Aorta (tissue), 5 donors: ENCODE measurements at regions not wholly inside any gene's neighbourhood (a gene's known extent, or its start where the extent isn't known, plus 50 kb on each side); places are given as distances from the start of the nearest gene placed in this dataset.

Source experiments
- ATAC-seq: fragments of 200-7000 bp; cut with Tn5 transposase; one replicate; pipeline ENCODE4 v1.9.1; 2022; ENCODE audit warnings: moderate library complexity; ENCODE audit not compliant: low FRiP score
- DNase-seq, 2 donors: peaks; one replicate each; pipeline ENCODE4 v3.0.0-alpha.2; 2020
- H3K27ac ChIP-seq, 2 donors: one replicate each; pipeline ENCODE4 v1.5.1; 2013; ENCODE audit warnings: low read length in 2 of 2, mild to moderate bottlenecking in 2 of 2, moderate library complexity in 2 of 2, control low read depth in 1 of 2, inconsistent platforms in 1 of 2, low read depth in 1 of 2
- H3K27me3 ChIP-seq, 2 donors: one replicate each; pipeline ENCODE4 v1.6.1; 2013; ENCODE audit warnings: control low read depth in 1 of 2, low read length in 1 of 2, mild to moderate bottlenecking in 1 of 2, moderate library complexity in 1 of 2; ENCODE audit not compliant: insufficient read depth in 2 of 2, control insufficient read depth in 1 of 2
- H3K36me3 ChIP-seq, 2 donors: one replicate each; pipeline ENCODE4 v1.6.1; 2013; ENCODE audit warnings: control low read depth in 1 of 2, low read length in 1 of 2, mild to moderate bottlenecking in 1 of 2; ENCODE audit not compliant: insufficient read depth in 2 of 2, control insufficient read depth in 1 of 2
- H3K4me1 ChIP-seq, 2 donors: one replicate each; pipeline ENCODE4 v1.6.1; 2013; ENCODE audit warnings: low read length in 2 of 2, control low read depth in 1 of 2, mild to moderate bottlenecking in 1 of 2, moderate library complexity in 1 of 2; ENCODE audit not compliant: insufficient read depth in 2 of 2, control insufficient read depth in 1 of 2
- H3K4me3 ChIP-seq, 2 donors: one replicate each; pipeline ENCODE4 v1.5.1; 2013; ENCODE audit warnings: low read length in 2 of 2, control low read depth in 1 of 2, mild to moderate bottlenecking in 1 of 2
- H3K9me3 ChIP-seq: one replicate; pipeline ENCODE4 v1.6.1; 2013; ENCODE audit warnings: mild to moderate bottlenecking, low read length; ENCODE audit not compliant: control insufficient read depth
- WGBS, 2 donors: extraction: QIAGEN DNeasy Blood & Tissue Kit; methylation state at CpG; one replicate each; pipeline ENCODE4 v1.1.7; 2013; 5-methylcytosine and 5-hydroxymethylcytosine counted together
- intact Hi-C, 2 donors: fragments of 100-400 bp; cut with DNase I; formaldehyde crosslinking; loops; one replicate each; pipeline versions ENCODE4 v1.14.2 to v1.15.0; 2022
- donor health status: healthy with polysubstance abuse.
- donor health status: Bipolar disorder and iron deficiency.
- donor health status: DM: no; HTN: no; CAD: no.
- donor health status: DM: no; HTN: no; CAD: no.
- donor health status: DM: yes; HTN: yes; CAD: no.

DNA sequence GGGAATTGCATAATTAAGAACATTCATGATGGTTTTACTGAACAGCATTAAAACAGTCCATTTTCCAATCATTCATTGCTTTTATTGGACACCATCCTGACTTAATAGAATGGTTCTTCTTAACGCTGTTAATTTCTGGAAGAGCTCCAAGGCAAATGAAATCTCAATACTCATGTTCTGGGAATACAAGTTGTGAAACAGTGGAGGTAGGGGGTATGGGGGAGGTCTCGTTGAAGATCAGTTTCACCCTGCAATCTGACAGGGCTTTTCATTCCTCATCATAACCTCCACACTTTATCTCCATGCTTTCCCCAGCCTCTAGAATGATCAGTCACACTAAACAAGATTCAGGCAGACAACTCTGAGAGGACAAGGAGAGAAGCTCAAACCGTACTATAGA is 113.6 kb downstream of the ETAA1 start:
- Histone ChIP-seq H3K27ac (no peak overlapping the region), H3K4me1 (no peaks in the 10 kb centered on the region), H3K27me3 (no peaks in the 10 kb centered on the region), H3K36me3 (no peaks in the 10 kb centered on the region), H3K4me3 (no peak overlapping the region), H3K9me3 (no peaks in the 10 kb centered on the region)
- ATAC-seq, result no peak
- DNase-seq, result no peak
- WGBS, 2 donors, result 58 to 63% methylated on average over 3 of the region's 3 CpGs
- intact Hi-C loops, result no loop called here

GRCh38 chr2:67514515-67514914 is 117.4 kb downstream of the ETAA1 start:
- Histone ChIP-seq H3K4me1 (no peaks in the 10 kb centered on the region), H3K27me3 (no peaks in the 10 kb centered on the region), H3K9me3 (no peaks in the 10 kb centered on the region), H3K4me3 (no peak overlapping the region), H3K27ac (no peak overlapping the region), H3K36me3 (no peaks in the 10 kb centered on the region)
- intact Hi-C loops, result no loop called here
- ATAC-seq (peak; percentile 64), DNase-seq (no peak)

GRCh38 chr2:67515056-67515455 is 117.9 kb downstream of the ETAA1 start:
- Histone ChIP-seq H3K4me1 (no peaks in the 10 kb centered on the region), H3K27me3 (no peaks in the 10 kb centered on the region), H3K4me3 (no peak overlapping the region), H3K36me3 (no peaks in the 10 kb centered on the region), H3K27ac (no peak overlapping the region), H3K9me3 (no peaks in the 10 kb centered on the region)
- ATAC-seq, result no peak
- 96 to 97% methylated on average over 7 of the region's 7 CpGs for WGBS, 2 donors
- intact Hi-C loops, result no loop called here
- no peak for DNase-seq

DNA sequence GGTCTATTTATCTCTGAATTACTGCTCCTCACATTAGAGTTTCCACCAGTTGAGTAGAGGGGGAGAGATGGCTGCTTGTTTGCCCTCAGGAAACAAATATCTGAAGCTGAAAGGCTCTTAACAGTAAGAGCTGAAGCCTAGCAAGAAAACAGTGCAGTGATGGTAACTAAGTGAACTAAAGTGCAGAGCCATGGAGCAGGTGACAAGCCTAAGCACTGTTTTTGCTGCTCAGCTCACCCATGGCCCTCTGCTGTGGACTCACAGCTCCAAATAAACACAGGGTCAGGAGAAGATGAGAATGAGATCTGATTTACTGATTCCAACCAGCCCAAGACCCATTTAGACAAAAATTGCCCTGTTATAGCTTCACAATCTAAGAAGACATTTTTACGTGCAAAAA is 118.4 kb downstream of the ETAA1 start:
- DNase-seq, result no peak
- Histone ChIP-seq H3K27ac (no peak overlapping the region), H3K27me3 (no peaks in the 10 kb centered on the region), H3K36me3 (no peaks in the 10 kb centered on the region), H3K9me3 (no peaks in the 10 kb centered on the region), H3K4me3 (no peak overlapping the region), H3K4me1 (no peaks in the 10 kb centered on the region)
- no peak for ATAC-seq
- intact Hi-C loops, result no loop called here
- 96 to 100% methylated on average over 1 of the region's 1 CpG for WGBS, 2 donors

- no peak overlapping the region for H3K4me3 ChIP-seq
- H3K4me1 ChIP-seq, result no peaks in the 10 kb centered on the region
- ATAC-seq (no peak), DNase-seq (no peak)
- no peaks in the 10 kb centered on the region for H3K9me3 ChIP-seq
- WGBS, 2 donors, result 75 to 84% methylated on average over 5 of the region's 5 CpGs
- H3K27me3 ChIP-seq, result no peaks in the 10 kb centered on the region
- intact Hi-C loops, result no loop called here
- H3K36me3 ChIP-seq, result no peaks in the 10 kb centered on the region
- no peak overlapping the region for H3K27ac ChIP-seq
Measured at GRCh38 chr2:67516362-67516761, 119.2 kb downstream of the ETAA1 start.

DNA sequence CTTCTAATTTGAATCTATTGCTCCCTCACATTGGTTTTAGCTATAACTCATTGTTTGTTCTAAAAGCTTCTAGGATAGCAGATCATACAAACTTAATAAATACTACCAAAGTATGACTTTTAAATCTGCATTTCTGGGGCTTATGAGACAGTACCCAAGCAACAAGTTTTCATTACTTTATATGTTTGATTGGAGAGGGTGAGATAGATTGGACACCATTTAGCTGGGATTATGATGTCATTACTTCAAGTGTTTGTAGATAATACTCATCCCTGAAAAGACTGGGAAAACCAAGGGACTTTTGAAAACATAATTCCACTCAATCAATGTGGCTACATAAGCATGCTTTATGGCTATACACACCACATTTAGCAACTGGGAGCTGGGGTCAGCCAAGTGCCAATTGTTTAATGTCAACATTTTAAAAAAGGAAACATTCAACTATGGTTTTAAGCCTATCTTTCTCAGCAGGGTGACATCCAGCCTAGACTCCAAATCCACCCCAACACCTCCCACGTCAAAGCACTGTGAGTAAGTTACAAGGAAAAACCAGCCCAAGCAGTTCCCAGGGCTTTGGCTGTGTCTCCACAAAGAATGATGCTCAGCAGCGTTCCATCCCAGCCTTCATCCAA is 119.9 kb downstream of the ETAA1 start:
- DNase-seq, result no peak
- no peaks in the 10 kb centered on the region for H3K4me1 ChIP-seq
- no peak overlapping the region for H3K27ac ChIP-seq
- no peak overlapping the region for H3K4me3 ChIP-seq
- H3K9me3 ChIP-seq, result no peaks in the 10 kb centered on the region
- intact Hi-C loops, result loop anchor here in 1 of 2 donors (1.0 kb wide), 1 partner anchor 14 kb away; no protein-coding TSS in a partner anchor
- no peaks in the 10 kb centered on the region for H3K27me3 ChIP-seq
- 14 to 24% methylated on average over 2 of the region's 2 CpGs for WGBS, 2 donors
- no peak for ATAC-seq
- H3K36me3 ChIP-seq, result no peaks in the 10 kb centered on the region

- Histone ChIP-seq H3K9me3 (no peaks in the 10 kb centered on the region), H3K4me1 (no peaks in the 10 kb centered on the region), H3K4me3 (no peak overlapping the region), H3K27ac (no peak overlapping the region), H3K36me3 (no peaks in the 10 kb centered on the region), H3K27me3 (no peaks in the 10 kb centered on the region)
- WGBS, 2 donors, result 98 to 100% methylated on average over 1 of the region's 1 CpG
- no peak for ATAC-seq
- no peak for DNase-seq
- intact Hi-C loops, result no loop called here
Measured at GRCh38 chr2:67522148-67522547, 125.0 kb downstream of the ETAA1 start.

DNA sequence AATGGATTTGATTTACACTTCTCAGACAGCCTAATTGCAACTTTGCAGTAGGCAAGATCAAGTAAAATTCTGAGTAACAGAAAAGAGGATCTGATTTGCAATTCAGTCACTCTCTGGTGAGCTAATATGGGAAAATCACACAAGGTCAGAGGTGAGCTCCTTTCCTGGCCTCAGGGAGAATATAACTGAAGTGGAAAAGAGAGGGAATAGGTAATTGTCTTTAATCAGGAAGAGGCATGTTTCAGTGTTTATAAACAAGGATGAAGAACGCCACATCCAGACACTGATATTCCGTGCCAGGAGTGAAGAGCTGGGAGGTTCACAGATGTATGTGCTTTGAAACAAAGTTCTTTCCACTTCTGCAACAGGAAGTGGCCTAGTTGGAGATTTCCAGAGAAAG is 127.1 kb downstream of the ETAA1 start:
- no peaks in the 10 kb centered on the region for H3K27me3 ChIP-seq
- WGBS, 2 donors, result 96 to 98% methylated on average over 2 of the region's 2 CpGs
- ATAC-seq (no peak), DNase-seq (no peak)
- intact Hi-C loops, result no loop called here
- no peaks in the 10 kb centered on the region for H3K36me3 ChIP-seq
- no peaks in the 10 kb centered on the region for H3K4me1 ChIP-seq
- H3K9me3 ChIP-seq, result no peaks in the 10 kb centered on the region
- H3K27ac ChIP-seq, result no peak overlapping the region
- H3K4me3 ChIP-seq, result no peak overlapping the region

DNA sequence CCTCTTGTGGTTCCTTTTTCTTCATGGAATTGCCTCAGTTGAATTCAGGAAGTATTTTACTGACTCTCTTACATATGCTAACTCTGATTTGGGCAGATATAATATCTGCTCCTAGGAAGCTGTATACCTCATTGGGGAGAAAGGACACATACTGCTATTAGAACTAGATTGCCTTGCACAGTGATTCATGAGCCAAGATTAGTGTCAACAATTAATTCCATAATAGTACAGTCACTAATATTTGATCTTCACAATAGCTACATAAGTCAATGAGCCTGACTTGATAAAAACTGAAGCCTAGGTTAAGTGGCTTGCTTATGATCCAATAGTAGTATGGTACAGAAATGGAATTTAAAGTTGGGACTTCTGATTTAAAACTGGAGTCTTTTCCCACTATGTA is 127.6 kb downstream of the ETAA1 start:
- intact Hi-C loops, result no loop called here
- H3K36me3 ChIP-seq, result no peaks in the 10 kb centered on the region
- no peaks in the 10 kb centered on the region for H3K27me3 ChIP-seq
- H3K9me3 ChIP-seq, result no peaks in the 10 kb centered on the region
- no peaks in the 10 kb centered on the region for H3K4me1 ChIP-seq
- no peak for ATAC-seq
- no peak overlapping the region for H3K27ac ChIP-seq
- no peak overlapping the region for H3K4me3 ChIP-seq
- DNase-seq, result no peak
